HG03442 (cell line): ENCODE measurements at regions not wholly inside any gene's neighbourhood (a gene's known extent, or its start where the extent isn't known, plus 50 kb on each side); places are given as distances from the start of the nearest gene placed in this dataset.
A peak's percentile ranks its signal among the peaks of the same experiment; 100 is the strongest.
"Not testable (repeated sequence)": the region's sequence is repeated elsewhere in the genome, so short reads cannot be mapped to it uniquely, and the experiment has no call there.

ENCODE experiments used
- ATAC-seq: cut with Tn5 transposase; IDR thresholded peaks from one replicate; pipeline ENCODE4 v1.9.1; 2021; ENCODE audit warnings: mild to moderate bottlenecking, moderate library complexity; ENCODE audit not compliant: unreplicated experiment

GRCh38 chr5:104512063-104512825 lies 949.7 kb upstream of the NUDT12 start:
- ATAC-seq = no peak

- no peak for ATAC-seq
Measured at GRCh38 chr5:104498281-104498680, 935.7 kb upstream of the NUDT12 start.

- ATAC-seq = no peak
Measured at GRCh38 chr5:104494083-104494482, 931.5 kb upstream of the NUDT12 start.

- no peak for ATAC-seq
Measured at GRCh38 chr5:104472811-104473210, 910.2 kb upstream of the NUDT12 start.

- no peak for ATAC-seq
Measured at GRCh38 chr5:104456122-104456521, 893.5 kb upstream of the NUDT12 start.

GRCh38 chr5:104452550-104452949 lies 890.0 kb upstream of the NUDT12 start:
- no peak for ATAC-seq

GRCh38 chr5:104451911-104452310 lies 889.3 kb upstream of the NUDT12 start:
- ATAC-seq = not testable (repeated sequence)

- no peak for ATAC-seq
Measured at GRCh38 chr5:104444656-104445055, 882.1 kb upstream of the NUDT12 start.

- no peak for ATAC-seq
Measured at GRCh38 chr5:104443706-104444105, 881.1 kb upstream of the NUDT12 start.

- no peak for ATAC-seq
Measured at GRCh38 chr5:104431981-104432380, 869.4 kb upstream of the NUDT12 start.

GRCh38 chr5:104431002-104431620 lies 868.5 kb upstream of the NUDT12 start:
- no peak for ATAC-seq

GRCh38 chr5:104429911-104430310 lies 867.3 kb upstream of the NUDT12 start:
- ATAC-seq = no peak

GRCh38 chr5:104421431-104421830 lies 858.8 kb upstream of the NUDT12 start:
- no peak for ATAC-seq

- no peak for ATAC-seq
Measured at GRCh38 chr5:104418056-104418455, 855.5 kb upstream of the NUDT12 start.

GRCh38 chr5:104412649-104413240 lies 850.2 kb upstream of the NUDT12 start:
- peak; percentile 90 for ATAC-seq

- no peak for ATAC-seq
Measured at GRCh38 chr5:104400941-104401340, 838.4 kb upstream of the NUDT12 start.

GRCh38 chr5:104385906-104386305 lies 823.3 kb upstream of the NUDT12 start:
- no peak for ATAC-seq

GRCh38 chr5:104375345-104375744 lies 812.8 kb upstream of the NUDT12 start:
- ATAC-seq = no peak

- ATAC-seq = no peak
Measured at GRCh38 chr5:104372796-104373195, 810.2 kb upstream of the NUDT12 start.

- no peak for ATAC-seq
Measured at GRCh38 chr5:104372376-104372775, 809.8 kb upstream of the NUDT12 start.

GRCh38 chr5:104370523-104370922 lies 807.9 kb upstream of the NUDT12 start:
- ATAC-seq = no peak

- ATAC-seq = no peak
Measured at GRCh38 chr5:104367978-104368377, 805.4 kb upstream of the NUDT12 start.
